Caki2 (cell line): ENCODE measurements at regions not wholly inside any gene's neighbourhood (a gene's known extent, or its start where the extent isn't known, plus 50 kb on each side); places are given as distances from the start of the nearest gene placed in this dataset.
"Not testable (repeated sequence)": the region's sequence is repeated elsewhere in the genome, so short reads cannot be mapped to it uniquely, and the experiment has no call there.

ENCODE experiments used
- DNase-seq: peaks from one replicate; pipeline ENCODE4 v3.0.0-alpha.2; 2015; ENCODE audit warnings: low read depth
- in situ Hi-C: cut with HindIII; loops from 2 replicates; pipeline ENCODE4 v1.10.0; 2016; ENCODE audit warnings: low sequenced_read_pairs, low pct_unique_long_range_greater_than_20kb, mixed read lengths

DNA sequence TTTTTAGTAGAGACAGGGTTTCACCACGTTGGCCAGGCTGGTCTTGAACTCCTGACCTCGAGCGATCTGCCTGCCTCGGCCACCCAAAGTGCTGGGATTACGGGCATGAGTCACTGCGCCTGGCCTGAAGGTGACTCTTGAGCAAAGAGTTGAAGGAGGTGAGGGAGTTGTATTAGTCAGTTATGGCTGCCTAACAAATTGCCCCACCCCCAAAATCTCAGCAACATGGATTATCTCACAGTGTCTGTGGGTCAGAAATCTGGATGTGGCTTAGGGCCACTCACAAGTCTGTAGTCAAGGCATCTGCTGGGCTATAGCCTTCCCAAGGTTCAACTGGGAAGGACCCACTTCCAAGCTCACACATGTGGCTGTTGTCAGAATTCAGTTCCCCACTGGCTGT is 52.8 kb upstream of the ADGRE5 start:
- no peak for DNase-seq
- in situ Hi-C loops: no loop called here

DNA sequence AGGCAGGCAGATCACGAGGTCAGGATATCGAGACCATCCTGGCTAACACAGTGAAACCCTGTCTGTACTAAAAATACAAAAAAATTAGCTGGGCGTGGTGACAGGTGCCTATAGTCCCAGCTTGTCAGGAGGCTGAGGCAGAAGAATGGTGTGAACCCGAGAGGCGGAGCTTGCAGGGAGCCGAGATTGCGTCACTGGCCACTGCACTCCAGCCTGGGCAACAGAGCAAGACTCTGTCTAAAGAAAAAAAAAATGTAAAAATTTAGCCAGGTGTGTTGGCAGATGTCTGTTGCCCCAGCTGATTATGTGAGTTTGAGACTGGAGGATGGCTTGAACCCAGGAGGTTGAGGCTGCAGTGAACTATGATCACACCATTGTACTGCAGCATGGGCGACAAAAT is 54.2 kb upstream of the ADGRE5 start:
- in situ Hi-C loops, DNase-seq: not testable (repeated sequence)

DNA sequence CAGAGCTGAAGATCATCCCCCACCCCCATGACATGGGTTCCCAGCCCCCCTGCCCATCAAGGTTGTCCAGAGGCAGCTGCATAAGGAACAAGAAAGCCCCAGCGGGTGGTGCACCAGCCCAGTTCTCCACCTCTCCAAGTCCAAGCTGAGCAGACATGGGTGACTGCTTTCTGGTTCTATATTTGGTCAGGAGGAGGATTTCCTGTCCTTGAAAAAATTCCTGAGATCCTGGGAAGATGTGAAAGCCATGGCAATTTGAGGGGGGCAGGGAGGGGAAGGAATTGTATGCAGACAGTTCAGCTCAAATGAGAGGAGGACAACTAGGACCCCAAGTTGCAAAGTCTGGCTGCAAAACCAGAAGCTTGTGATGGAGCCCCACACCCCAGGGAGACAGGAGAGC is 55.4 kb upstream of the ADGRE5 start:
- peak; percentile 69 for DNase-seq

DNA sequence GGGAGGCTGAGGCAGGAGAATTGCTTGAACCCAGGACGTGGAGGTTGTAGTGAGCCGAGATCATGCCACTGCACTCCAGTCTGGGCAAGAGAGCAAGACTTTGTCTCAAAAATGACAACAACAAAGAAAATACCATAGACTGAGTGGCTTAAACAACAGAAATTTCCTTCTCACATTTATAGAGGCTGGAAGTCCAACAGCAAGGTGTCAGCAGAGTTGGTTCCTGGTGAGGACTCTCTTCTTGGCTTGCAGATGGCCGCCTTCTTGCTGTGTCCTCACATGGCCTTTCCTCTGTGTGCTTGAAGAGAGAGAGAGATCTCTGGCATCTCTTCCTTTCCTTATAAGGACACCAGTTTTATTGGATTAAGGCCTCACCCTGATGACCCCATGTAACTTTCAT is 56.1 kb upstream of the ADGRE5 start:
- in situ Hi-C loops: no loop called here

More for the DNA sequence above, 55.4 kb upstream of the ADGRE5 start:
- in situ Hi-C loops: no loop called here

DNA sequence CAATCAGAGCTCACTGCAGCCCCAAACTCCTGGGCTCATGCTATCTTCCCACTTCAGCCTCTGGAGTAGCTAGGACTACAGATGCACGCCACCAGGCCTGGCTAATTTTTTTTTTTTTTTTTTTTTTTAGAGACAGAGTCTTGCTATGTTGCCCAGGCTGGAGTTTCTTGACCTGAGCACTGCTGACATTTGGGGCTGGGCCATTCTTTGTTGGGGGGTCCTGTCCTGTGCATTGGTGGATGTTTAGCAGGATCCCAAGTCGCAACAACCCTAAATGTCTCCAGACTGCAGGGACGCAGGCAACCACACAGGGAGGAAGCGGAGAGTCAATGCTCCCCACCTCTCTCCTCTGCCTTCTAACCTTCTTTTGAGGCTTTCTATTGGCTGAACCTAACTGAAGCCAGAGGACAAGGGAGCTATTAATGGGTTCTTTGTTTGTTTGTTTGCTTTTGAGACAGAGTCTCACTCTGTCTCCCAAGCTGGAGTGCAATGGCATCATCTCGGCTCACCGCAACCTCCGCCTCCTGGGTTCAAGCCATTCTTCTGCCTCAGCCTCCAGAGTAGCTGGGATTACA is 58.3 kb upstream of the ADGRE5 start:
- in situ Hi-C loops: no loop called here
- DNase-seq: no peak

More for the DNA sequence above, 56.1 kb upstream of the ADGRE5 start:
- no peak for DNase-seq

DNA sequence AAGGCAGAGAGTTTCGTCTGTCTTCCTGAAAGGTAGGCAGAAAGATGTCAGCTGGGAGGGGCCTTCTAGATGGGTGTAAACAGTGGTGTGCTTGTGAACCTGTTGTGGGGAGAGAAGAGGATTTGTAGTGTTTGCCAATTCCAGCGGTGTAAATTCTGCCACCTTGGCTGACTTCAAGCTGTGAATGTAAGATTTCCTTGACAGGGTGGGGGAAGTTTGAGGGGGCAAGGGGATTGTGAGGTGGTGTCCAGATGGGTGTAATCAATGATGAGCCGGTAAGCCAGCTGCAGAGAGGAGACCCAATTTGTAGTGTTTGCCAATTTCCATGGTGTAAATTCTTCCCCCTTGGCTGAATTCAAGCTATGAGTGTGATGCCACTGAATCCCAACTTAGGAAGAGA is 61.0 kb upstream of the ADGRE5 start:
- in situ Hi-C loops: no loop called here
- peak; percentile 30 for DNase-seq

DNA sequence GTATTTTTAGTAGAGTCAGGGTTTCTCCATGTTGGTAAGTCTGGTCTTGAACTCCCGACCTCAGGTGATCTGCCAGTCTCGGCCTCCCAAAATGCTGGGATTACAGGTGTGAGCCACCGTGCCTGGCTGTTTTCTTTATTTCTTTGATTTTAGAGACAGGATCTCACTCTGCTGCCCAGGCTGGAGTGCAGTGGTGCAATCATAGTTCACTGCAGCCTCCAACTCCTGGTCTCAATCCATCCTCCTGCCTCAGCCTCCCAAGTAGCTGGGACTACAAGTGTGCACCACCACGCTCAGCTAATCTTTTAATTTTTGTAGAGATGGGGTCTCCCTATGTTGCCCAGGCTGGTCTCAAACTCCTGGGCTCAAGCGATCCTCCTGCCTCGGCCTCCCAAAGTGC is 61.5 kb upstream of the ADGRE5 start:
- in situ Hi-C loops, DNase-seq: not testable (repeated sequence)

DNA sequence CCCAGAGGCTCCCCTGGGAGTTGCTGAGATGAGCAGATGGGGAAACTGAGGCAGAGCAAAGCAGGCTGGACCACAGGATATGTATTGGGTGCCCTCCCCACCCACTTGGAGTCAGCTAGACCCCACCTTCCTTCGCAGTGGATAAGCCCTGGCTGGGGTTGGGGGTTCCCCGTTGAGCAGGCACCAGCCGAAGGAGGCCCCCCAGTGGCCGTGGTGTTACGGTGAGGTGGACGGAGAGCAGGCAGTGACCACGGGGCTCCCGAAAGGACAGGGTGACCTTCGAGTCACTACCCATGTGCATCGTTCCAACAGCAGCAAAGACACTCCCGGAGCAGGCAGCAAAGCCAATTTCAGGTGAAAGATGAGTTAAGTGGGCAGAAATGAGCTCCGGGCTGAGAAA is 62.4 kb upstream of the ADGRE5 start:
- DNase-seq: no peak
- in situ Hi-C loops: no loop called here

DNA sequence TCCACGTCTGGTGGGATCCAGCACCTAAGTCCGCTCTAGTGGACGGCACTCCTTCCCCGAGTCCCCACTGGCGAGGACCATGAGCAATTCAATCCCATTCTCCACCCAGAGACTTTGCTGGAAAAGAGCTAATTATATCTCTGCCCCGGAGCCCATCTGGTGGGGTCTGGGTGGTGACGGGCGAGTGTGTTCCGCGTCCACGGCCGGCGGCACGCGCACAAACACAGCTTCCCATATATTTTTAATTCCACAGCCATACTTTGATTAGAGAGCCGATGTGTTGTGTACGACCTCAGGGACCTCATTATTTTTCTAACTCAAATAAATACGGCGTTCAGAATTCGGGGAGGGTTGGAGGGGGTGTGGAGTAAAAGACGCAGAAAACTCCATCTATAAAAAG is 64.1 kb upstream of the ADGRE5 start:
- no peak for DNase-seq

DNA sequence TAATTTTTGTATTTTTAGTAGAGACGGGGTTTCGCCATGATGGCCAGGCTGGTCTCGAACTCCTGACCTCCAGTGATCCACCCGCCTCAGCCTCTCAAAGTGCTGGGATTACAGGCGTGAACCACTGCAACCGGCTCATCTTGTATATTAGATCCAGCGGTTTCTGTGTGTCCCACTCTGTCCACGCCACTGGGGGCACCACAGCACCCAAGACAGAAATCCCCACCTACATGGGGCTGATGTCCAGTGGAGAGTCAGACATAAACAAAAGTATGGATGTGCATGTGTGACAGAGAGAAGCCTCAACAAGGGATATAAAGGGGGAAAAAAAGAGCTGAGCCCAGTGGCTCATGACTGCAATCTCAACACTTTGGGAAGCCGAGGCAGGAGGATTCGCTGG is 65.8 kb upstream of the ADGRE5 start:
- in situ Hi-C loops: no loop called here

More for the DNA sequence above, 64.1 kb upstream of the ADGRE5 start:
- in situ Hi-C loops: no loop called here

DNA sequence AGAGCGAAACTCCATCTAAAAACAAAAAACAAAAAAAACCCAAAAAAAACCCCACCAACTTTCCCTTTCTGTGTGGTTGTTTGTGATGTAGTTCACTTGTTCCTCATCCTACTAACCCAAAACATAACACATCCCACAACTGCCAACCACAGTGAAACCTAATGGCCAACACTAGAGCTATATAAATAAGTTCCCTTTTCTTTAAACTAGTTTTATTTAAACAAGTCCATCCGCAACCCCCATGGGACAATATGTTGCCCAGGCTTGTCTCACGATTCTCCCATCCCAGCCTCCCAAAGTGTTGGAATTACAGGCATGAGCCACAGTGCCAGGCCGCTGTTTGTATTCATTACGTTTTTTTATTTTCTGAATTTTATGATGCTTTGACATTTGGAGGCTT is 71.2 kb upstream of the ADGRE5 start:
- DNase-seq: no peak
- in situ Hi-C loops: no loop called here

More for the DNA sequence above, 65.8 kb upstream of the ADGRE5 start:
- no peak for DNase-seq

DNA sequence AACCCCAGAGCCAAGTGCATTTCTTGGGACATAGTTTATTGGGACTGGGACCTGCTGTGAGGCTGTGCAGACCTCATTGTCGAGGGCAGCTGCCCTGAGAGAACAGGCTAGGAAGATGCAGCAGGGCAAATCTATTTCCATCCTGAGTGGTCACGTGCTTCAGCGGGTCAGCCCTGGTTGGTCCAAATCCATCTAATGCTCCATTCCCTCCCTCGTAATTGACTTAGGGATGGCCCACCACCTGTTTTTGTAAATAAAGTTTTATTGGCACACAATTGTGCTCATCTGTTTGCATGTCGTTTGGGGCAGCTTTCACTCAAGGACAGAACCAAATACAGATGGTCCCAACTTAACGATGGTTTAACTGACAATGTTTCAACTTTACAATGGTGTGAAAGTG is 75.5 kb upstream of the ADGRE5 start:
- in situ Hi-C loops: no loop called here
- DNase-seq: no peak

DNA sequence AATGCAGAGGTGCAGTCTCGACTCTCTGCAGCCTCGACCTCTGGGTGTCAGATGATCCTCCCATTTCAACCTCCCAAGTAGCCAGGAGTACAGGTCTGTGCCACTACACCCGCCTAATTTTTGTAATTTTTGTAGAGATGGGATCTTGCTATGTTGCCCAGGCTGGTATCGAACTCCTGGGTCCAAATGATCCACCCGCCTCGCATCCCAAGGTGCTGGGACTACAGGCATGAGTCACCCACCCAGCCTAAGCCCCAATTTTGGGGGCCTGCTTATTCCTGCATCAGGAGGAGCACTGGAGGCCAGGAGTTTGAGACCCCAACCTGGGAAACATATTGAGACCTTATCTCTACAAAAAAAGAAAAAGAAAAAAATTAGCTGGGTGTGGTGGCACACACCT is 80.1 kb upstream of the ADGRE5 start:
- no peak for DNase-seq
- in situ Hi-C loops: no loop called here

DNA sequence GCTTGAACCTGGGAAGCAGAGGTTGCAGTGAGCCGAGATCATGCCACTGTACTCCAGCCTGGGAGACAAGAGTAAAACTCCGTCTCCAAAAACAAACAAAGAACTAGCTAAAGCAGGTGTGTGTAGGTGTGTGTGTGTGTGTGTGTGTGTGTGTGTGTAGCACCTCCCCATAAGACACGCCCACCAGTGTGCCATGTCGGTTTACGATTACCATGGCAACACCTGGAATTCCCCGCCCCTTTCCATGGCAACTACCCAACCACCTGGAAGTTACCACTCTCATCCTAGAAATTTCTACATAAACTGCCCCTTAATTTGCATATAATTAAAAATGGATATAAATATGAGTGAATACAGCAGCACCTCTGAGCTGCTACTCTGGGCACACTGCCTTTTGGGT is 80.9 kb upstream of the ADGRE5 start:
- peak; percentile 38 for DNase-seq
- in situ Hi-C loops: no loop called here

DNA sequence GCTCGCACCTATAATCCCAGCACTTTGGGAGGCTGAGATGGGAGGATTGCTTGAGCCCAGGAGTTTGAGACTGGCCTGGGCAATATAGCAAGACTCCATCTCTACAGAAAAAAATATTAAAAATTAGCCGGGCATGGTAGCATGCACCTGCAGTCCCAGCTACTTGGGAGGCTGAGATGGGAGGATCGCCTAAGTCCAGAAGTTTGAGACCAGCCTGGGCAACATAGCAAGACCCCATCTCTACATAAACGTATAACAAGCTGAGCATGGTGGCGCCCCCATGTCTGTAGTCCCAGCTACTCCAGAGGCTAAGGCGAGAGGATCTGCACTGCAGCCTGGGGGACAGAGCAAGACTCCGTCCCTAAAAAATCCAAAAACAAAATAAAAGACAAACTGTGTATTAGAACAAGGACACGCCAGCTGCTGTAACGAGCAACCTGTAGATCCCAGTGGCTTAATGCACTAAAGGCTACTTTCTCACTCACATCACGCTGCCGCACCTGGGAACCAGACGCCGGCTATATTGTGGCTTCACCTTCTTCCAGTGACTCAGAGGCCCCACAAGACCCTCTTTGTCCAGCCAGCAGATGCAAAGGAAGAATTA is 81.9 kb upstream of the ADGRE5 start:
- DNase-seq, in situ Hi-C loops: not testable (repeated sequence)

DNA sequence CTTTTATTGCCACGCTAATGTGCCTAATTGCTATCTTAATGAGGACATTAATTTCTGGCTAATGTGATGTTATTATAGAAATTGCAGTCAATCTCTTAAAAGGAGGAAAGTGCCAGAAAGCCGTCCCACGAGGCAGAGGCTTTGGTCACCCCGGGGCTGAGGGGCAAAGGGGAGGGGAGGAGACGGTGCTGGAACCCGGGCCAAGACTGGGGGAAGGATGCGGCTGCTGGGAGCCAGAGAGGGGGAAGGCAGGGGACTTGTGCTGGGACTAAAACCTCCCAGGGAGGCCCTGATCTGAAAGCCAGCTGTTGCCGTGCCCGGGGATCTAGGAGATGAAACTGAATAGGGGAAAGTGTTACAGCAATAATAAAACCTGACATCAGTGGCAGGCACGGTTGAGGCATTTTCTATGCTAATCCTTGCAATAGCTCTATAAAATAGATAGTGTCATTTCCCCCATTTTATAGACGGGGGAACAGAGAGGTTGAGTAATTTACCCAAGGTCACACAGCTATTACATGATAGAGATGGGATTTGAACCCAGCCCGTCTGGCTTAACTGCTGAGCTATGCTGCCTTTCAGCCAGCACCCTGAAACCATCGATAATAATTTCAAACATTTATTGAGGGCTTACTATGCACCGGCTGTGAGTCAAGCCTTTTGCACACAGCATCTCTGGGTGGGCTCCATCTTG is 83.2 kb upstream of the ADGRE5 start:
- DNase-seq, in situ Hi-C loops: not testable (repeated sequence)

DNA sequence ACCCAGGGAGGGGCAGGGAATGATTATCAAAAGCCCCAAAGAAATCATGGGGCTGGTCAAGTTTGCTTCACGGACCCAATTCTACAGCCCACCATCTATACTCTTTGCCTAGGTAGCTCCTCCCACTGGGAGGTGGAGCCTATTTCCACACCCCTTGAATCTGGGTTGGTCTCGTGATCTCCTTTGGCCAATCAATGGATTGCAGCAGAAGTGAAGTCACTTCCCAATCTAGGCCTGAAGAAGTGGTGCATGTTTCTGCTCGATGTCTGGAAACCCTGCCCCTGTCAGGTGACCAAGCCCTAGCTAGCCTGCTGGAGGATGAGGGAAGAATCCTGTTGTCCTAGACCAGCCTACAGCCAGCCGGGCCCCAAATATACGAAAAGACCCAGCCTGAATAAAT is 86.3 kb upstream of the ADGRE5 start:
- in situ Hi-C loops: not testable (repeated sequence)
- DNase-seq: peak; percentile 27

DNA sequence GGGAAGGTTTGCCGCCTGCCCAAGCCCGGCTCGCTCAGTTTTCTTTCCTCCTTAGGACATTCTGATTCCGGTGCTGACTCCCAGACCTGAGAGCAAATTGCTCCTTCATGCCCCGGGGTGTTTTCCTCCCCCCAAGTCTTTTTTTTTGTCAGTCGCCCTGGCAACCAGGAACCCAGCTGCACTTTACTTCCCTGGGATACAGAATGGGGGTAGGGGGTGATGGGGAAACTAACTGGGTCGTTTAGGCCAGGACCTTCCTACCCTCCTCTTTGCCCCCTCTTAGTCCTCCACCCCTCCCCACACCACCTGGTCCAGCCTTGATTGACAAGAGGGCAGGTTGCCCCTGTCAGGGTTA is 87.5 kb upstream of the ADGRE5 start:
- not testable (repeated sequence) for DNase-seq

DNA sequence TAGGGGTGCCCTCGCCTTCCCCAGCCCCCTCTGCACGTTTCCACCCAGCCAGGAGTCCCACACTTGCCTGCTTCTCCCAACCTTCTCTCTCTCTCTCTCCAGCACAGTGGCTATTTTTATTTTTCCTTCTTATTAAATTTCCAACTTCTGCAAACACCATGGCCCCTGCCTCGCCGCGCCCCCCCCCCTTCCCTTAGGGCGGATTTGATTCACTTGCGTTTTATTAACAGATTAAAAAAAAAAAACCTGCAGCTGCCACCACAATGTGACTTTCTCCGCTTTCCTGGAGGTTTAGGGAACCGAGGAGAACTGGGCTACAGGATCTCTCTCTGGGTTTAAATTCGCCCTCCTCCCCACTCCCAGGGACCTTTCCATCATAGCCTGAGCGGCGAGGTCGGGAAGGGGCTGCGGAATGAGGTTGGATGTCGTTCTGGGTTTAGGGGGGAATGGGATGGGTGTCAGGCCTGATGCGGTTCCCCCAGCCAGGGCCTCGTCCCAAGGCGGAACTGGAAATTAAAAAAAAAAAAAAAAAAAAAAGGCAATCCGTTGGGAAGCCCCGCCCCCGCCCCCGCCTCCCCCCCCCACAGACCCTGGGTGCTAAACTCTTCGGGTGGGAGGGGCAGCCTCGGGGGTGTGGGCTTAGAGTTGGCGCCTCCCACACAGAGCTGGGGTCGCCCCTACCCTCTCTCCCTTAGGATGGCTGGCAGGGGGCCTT is 87.3 kb upstream of the ADGRL1 start:
- in situ Hi-C loops, DNase-seq: not testable (repeated sequence)

More for the DNA sequence above, 87.5 kb upstream of the ADGRE5 start:
- in situ Hi-C loops: not testable (repeated sequence)
